SH-SY5Y (cell line): ENCODE measurements at regions not wholly inside any gene's neighbourhood (a gene's known extent, or its start where the extent isn't known, plus 50 kb on each side); places are given as distances from the start of the nearest gene placed in this dataset.

ENCODE experiments used
- GATA2 ChIP-seq: IDR thresholded peaks from 2 replicates; pipeline ENCODE4 v1.6.1; 2011; ENCODE audit warnings: mild to moderate bottlenecking, low read depth, low read length
- GATA3 ChIP-seq: IDR thresholded peaks from 2 replicates; pipeline ENCODE4 v1.6.1; 2011; ENCODE audit warnings: low read depth, mild to moderate bottlenecking, low read length, moderate library complexity

GRCh38 chr1:36567601-36568341 lies 85.1 kb upstream of the CSF3R start:
- TF ChIP-seq GATA2 (no peak), GATA3 (no peak)

DNA sequence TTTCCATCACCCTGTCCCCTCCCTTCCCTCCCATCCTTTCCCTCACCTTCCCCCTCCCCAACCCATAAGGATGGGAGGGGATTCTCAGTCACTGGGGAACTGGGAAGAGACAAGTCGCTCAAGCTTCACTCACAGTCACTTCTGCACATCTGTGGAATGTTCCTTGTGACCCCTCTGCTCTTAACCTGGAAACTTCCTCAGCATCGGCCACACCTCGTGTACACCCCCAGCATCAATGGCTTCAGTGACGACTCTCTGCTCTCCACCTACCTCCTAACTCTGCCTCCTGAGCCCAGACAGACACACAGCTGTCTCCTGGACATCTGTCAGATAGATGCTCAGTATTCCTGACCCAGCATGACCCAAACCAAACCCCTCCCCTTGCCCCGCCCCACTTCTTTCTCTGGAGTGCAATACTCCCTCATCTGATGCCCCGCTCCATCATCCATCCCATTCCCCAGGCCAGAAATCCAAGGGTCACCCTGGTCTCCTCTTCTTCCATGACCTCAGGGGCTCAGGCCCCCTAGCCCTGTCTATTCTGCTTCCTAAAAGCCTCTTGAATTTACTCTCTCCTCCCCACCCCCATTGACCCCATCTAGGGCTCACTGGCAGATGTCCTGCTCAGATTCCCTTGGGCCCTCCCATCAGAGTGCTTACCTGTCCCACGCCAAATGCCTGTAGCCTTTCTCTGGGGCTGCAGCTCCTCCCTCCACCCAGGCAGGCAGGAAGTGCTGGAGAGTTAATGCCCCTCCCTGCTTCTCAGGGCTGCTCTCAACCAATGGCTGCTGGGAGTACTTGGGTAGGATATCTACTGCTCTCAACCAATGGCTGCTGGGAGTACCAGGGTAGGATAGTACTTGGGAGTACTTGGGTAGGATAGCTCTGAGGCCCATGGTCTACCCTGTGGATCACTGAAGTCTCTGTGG lies 83.1 kb upstream of the CSF3R start:
- no peak for TF ChIP-seq GATA2
- no peak for TF ChIP-seq GATA3

DNA sequence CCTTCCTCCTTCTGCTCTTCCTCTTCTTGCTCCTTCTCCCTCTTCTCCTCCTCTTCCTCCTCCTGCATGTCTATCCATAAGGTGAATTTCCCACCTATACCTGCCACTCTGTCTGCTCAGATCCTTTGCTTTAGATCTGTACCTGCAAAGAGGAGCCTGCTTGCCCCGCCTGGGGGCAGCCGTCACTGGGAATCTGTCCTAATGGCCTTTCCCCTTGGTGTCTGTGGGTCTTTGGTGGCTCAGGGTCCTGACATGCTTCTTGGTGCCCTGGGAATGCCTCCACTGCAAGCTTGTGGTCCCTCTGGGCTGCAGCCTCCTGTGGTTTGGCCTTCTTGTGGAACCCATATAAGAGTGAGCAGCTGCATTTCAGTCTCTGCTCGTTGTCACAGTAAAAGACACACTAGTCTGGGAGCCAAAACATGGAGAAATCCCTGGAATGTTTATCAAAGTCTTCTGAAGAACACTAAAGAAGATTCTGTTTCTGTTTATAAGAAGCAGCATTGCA lies 79.5 kb upstream of the CSF3R start:
- TF ChIP-seq GATA2 = no peak
- TF ChIP-seq GATA3 = no peak

GRCh38 chr1:36561361-36561724 lies 78.6 kb upstream of the CSF3R start:
- TF ChIP-seq GATA3 = no peak

DNA sequence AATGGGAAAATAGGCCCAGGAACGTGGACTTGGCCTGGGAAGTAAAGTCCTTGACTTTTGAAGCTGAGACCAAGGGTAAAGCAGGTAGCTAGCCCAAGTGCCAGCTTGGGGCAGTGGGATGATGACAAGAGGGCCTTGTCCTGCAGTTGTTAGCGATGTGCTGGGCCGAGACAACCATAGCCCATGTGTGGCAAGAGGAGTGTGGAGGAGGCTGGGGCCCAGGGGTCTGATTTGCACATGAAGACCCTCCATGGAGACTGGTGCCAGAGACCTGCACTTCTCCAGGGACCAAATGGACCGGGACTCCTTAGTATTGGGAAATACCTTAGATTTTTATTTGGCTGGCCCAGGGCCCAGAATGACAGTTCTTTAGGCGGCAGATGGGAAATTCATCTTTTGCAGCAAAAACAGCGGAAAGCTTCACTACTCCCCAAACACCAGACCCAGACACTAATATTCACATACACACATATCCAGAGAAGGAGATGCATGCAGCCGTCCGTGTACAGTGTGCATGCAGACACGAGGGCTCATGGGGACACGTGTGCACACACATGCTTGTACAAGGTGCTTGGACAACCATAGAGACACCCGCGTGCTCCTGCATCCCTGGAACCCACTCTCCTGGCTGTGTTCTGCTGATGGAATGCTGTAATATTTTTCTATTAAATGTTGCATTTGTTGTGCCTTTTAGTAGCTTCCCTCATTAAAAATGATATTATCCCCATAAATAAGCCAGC lies 78.1 kb upstream of the CSF3R start:
- TF ChIP-seq GATA3 (no peak), GATA2 (no peak)

- no peak for TF ChIP-seq GATA3
- TF ChIP-seq GATA2 = no peak
Observed at GRCh38 chr1:36560177-36560576, 77.5 kb upstream of the CSF3R start.

DNA sequence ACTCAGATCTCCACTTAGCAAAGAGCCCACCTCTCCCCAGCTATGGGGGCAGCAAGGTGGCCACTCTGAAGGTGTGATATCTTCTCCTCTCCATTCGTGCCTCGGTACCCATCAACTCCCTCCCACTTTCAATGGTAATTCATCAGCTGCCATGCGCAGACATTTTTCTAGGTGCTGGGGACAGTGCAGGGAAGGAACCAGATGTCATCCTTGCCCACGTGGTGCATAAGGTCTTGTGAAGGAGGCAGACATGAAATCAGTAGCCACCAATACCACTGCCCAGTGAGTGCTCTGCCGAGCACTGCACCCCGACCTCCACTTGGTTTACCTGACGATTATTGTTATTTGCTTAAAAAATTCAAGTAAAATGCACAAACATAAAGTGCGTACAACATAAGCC lies 76.3 kb upstream of the CSF3R start:
- TF ChIP-seq GATA3 = no peak
- no peak for TF ChIP-seq GATA2

- TF ChIP-seq GATA2 (no peak), GATA3 (no peak)
Observed at GRCh38 chr1:36557041-36558000, 74.6 kb upstream of the CSF3R start.

DNA sequence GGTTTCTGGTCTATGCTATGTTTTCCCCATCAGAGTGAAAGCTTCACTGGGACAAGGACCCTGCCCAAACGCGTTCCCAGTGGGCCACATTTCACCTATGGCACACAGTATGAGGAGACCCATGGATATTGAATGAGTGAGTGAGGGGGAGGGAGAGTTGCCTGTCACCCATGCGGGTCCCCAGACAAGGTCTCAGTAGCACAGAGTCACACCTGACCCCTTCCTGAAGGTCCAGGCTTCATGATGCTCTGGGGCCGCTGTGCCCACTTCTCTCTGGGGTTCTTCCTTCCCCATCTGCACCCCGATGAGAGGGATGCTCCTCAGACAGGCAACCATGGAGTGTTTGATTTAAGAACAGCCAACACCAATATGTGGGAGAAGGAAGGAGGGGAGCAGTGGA lies 72.3 kb upstream of the CSF3R start:
- TF ChIP-seq GATA2 (no peak), GATA3 (no peak)

GRCh38 chr1:36554323-36554628 lies 71.6 kb upstream of the CSF3R start:
- no peak for TF ChIP-seq GATA2
- TF ChIP-seq GATA3 = no peak

DNA sequence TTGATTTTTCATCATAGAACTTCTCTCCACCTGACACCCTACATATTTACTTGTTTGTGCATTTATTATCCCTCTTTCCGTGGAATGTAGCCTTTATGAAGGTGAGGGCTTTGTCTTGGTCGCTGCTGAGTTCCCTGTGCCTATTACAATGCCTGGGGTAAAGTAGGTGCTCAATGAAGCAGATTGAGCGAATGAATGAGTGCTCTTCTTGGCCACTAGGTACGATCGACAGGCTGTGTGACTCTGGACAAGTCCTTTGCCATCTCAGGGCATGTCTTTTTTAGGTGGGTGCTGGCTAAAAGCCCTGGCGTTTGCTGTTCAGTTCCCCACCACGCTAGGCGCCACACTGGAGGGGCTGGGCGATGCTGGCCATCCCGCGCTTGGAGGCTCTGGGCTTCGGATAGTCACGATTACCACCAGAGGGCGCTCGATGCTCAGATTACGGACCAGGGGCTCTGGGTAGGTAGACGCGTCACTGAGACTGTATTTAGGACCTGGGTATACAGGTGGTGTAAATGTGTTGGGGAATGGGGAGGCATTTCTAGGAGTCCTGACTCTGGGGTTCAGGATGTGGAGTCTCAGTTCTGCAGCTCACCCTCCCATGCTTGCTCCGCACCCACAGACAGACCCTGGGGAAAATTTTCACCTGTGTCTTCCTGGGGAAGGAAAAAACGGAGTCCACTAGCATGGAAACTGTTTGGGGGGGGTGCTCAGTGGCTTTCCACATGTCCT lies 71.0 kb upstream of the CSF3R start:
- TF ChIP-seq GATA2 = no peak
- no peak for TF ChIP-seq GATA3

DNA sequence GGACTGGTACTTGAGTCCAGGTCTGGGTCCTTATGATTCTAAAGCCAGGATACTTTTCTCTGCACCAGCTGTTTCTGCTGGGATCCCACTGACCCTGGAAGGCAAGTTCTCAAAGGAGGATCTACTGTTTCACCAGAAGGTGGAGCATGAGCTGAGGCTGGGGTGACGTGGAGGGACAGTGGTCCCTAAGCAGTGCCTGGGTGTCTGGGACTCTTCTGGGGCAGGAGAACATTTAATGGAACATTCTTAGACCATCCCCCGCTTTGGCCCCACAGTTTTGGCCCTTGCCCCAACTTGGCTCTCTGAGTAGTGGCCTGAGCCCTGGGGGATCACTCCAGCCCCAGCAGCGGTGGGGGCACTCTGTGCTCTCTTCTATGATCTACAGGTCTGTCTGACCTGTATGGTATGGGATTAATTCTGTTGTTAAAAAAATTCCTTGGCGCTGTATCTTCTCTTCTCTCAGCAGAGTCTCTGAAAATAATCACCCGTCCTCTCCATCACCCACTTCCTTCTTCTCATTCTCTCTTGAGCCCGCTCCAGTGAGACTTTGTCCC lies 60.3 kb upstream of the CSF3R start:
- TF ChIP-seq GATA3 = no peak
- no peak for TF ChIP-seq GATA2
